ENCODE measurements at regions not wholly inside any gene's neighbourhood (a gene's known extent, or its start where the extent isn't known, plus 50 kb on each side); places are given as distances from the start of the nearest gene placed in this dataset.

DNA sequence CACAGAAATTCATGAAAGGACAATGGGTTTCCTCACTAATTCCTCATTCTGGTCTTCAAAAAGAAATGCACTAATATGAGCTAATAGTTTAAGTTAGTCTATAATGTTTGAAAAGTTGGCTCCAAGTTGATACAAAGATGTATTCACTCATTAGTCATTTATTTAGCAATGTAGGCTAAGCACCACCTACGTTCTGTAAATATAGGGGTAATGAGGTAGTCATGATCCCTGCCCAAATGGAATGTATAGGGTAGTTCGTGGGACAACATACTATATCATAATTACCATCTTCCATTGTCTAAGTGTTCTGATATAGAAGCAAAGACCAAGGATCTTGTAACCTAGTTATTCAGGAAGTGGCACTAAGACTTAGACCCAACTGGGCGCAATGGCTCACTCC, 86.5 kb downstream of the DIO2 start:
- TF ChIP-seq RARB (CRISPR knock-in tag; IDR thresholded peaks at IDR 0.05) (no peak), PPARA (CRISPR knock-in tag; IDR thresholded peaks at IDR 0.05; ENCODE audit: borderline replicate concordance) (no peak), BACH2 (CRISPR knock-in tag; IDR thresholded peaks at IDR 0.05; ENCODE audit: borderline replicate concordance) (no peak), ZFP30 (CRISPR knock-in tag; IDR thresholded peaks at IDR 0.05) (no peak), OSR1 (CRISPR knock-in tag; IDR thresholded peaks at IDR 0.05) (no peak)
- TF ChIP-seq, protein P1, sequence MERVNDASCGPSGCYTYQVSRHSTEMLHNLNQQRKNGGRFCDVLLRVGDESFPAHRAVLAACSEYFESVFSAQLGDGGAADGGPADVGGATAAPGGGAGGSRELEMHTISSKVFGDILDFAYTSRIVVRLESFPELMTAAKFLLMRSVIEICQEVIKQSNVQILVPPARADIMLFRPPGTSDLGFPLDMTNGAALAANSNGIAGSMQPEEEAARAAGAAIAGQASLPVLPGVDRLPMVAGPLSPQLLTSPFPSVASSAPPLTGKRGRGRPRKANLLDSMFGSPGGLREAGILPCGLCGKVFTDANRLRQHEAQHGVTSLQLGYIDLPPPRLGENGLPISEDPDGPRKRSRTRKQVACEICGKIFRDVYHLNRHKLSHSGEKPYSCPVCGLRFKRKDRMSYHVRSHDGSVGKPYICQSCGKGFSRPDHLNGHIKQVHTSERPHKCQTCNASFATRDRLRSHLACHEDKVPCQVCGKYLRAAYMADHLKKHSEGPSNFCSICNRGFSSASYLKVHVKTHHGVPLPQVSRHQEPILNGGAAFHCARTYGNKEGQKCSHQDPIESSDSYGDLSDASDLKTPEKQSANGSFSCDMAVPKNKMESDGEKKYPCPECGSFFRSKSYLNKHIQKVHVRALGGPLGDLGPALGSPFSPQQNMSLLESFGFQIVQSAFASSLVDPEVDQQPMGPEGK (CRISPR knock-in tag; IDR thresholded peaks at IDR 0.05; ENCODE audit: borderline replicate concordance) = no peak
- TF ChIP-seq, protein P2, sequence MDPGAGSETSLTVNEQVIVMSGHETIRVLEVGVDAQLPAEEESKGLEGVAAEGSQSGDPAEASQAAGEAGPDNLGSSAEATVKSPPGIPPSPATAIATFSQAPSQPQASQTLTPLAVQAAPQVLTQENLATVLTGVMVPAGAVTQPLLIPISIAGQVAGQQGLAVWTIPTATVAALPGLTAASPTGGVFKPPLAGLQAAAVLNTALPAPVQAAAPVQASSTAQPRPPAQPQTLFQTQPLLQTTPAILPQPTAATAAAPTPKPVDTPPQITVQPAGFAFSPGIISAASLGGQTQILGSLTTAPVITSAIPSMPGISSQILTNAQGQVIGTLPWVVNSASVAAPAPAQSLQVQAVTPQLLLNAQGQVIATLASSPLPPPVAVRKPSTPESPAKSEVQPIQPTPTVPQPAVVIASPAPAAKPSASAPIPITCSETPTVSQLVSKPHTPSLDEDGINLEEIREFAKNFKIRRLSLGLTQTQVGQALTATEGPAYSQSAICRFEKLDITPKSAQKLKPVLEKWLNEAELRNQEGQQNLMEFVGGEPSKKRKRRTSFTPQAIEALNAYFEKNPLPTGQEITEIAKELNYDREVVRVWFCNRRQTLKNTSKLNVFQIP (CRISPR knock-in tag; IDR thresholded peaks at IDR 0.05; ENCODE audit: borderline replicate concordance, low read depth) = no peak
